ENCODE measurements at regions not wholly inside any gene's neighbourhood (a gene's known extent, or its start where the extent isn't known, plus 50 kb on each side); places are given as distances from the start of the nearest gene placed in this dataset.

- FAIRE-seq: no peak
- no peak for TF ChIP-seq SIN3A (conservative IDR thresholded peaks at IDR 0.05 in 1 of 2, IDR thresholded peaks at IDR 0.05 in 1 of 2; ENCODE audit: low read depth in 1 of 2, low read length in 2 of 2)
- no peak for TF ChIP-seq ATF3 (IDR thresholded peaks at IDR 0.05; ENCODE audit: insufficient read depth, low read depth, low read length)
- no peak for TF ChIP-seq POLR2A (IDR thresholded peaks at IDR 0.05; ENCODE audit: control extremely low read depth in 1 of 2, low read depth in 2 of 2, low read length in 2 of 2)
- no peak for TF ChIP-seq CHD1 (IDR thresholded peaks at IDR 0.05; ENCODE audit: low read depth, low read length)
- no peak for TF ChIP-seq TAF7 (optimal IDR thresholded peaks at IDR 0.05; ENCODE audit: borderline replicate concordance, low read depth, low read length)
- no peak for TF ChIP-seq RAD21 (IDR thresholded peaks at IDR 0.05 in 1 of 2, conservative IDR thresholded peaks at IDR 0.05 in 1 of 2; ENCODE audit: low read depth in 2 of 2, low read length in 2 of 2)
- TF ChIP-seq RBBP5 (IDR thresholded peaks at IDR 0.05; ENCODE audit: borderline replicate concordance, low read depth, low read length): no peak
- no peak for TF ChIP-seq BRCA1 (IDR thresholded peaks at IDR 0.05; ENCODE audit: low read depth, low read length)
- no peak for TF ChIP-seq TEAD4 (IDR thresholded peaks at IDR 0.05; ENCODE audit: low read depth, low read length)
- TF ChIP-seq SP2 (IDR thresholded peaks at IDR 0.05; ENCODE audit: low read length): no peak
- no peak for TF ChIP-seq SP4 (IDR thresholded peaks at IDR 0.05; ENCODE audit: low read length)
- no peak overlapping the region for H3K14ac ChIP-seq (ENCODE audit: insufficient read length)
- no peak overlapping the region for H2AFZ ChIP-seq (ENCODE audit: low read length)
- no peak overlapping the region for H2BK120ac ChIP-seq (replicated peaks; ENCODE audit: low read depth, low read length)
- no peak overlapping the region for H3K4me3 ChIP-seq (ENCODE audit: extremely low read depth in 1 of 4, insufficient read depth in 2 of 4, low read depth in 3 of 4, low read length in 4 of 4)
- no peaks in the 10 kb centered on the region for H3K23me2 ChIP-seq (ENCODE audit: low read depth, low read length)
- H2BK20ac ChIP-seq (ENCODE audit: low read length): no peak overlapping the region
- no peak overlapping the region for H4K5ac ChIP-seq (ENCODE audit: insufficient read length, low read depth, low read length)
- no peaks in the 10 kb centered on the region; a peak in 1 of 8 replicates for H3K36me3 ChIP-seq (ENCODE audit: control insufficient read depth in 2 of 4, insufficient read depth in 4 of 4, low read length in 3 of 4)
- H3K79me1 ChIP-seq (ENCODE audit: low read depth, low read length): no peaks in the 10 kb centered on the region
- 0 out of 2 replicates have a peak overlapping the region, but pooled peaks have one; percentile 8 for H2AK5ac ChIP-seq (ENCODE audit: low read depth, low read length)
- H3K9me3 ChIP-seq (ENCODE audit: insufficient read depth in 2 of 2, low read depth in 1 of 2, low read length in 1 of 2): peaks cover 0 to 9% of the 10 kb centered on the region in 2 experiments; a peak in 1 of 4 replicates
- ChIA-PET POLR2A (ENCODE audit: partially characterized antibody) (interaction anchor here (0.6 kb wide), 1 partner anchor 36 kb away, joined by 3 read pairs; no protein-coding TSS in a partner anchor), CTCF (ENCODE audit: partially characterized antibody) (interaction anchor here (9.5 kb wide), 1 partner anchor 46 kb away, joined by 152 read pairs; no protein-coding TSS in a partner anchor)
- H3K23ac ChIP-seq (ENCODE audit: insufficient read length): no peak overlapping the region
- no peaks in the 10 kb centered on the region for H4K20me1 ChIP-seq (replicated peaks in 1 of 2; ENCODE audit: control insufficient read depth in 1 of 2, insufficient read depth in 2 of 2, low read length in 2 of 2)
- no peak overlapping the region for H3K18ac ChIP-seq (ENCODE audit: extremely low read depth, low read length)
- H3K27me3 ChIP-seq (replicated peaks in 1 of 4; ENCODE audit: control insufficient read depth in 3 of 4, extremely low read depth in 1 of 4, insufficient read depth in 3 of 4, low read length in 3 of 4): no peaks in the 10 kb centered on the region
- H4K8ac ChIP-seq (ENCODE audit: extremely low read depth, insufficient read depth, low read length): no peak overlapping the region
- peaks cover 0 to 5% (median under 1%) of the 10 kb centered on the region in 4 experiments; a peak in 2 of 7 replicates for H3K4me1 ChIP-seq (replicated peaks in 1 of 4; ENCODE audit: control insufficient read depth in 3 of 4, insufficient read depth in 4 of 4, low read length in 3 of 4)
- H3K79me2 ChIP-seq (ENCODE audit: control insufficient read depth in 1 of 2, insufficient read depth in 2 of 2, low read length in 2 of 2): no peaks in the 10 kb centered on the region
- no peak for DNase-seq (ENCODE audit: low read depth in 1 of 2, low spot score in 2 of 2)
- H4K91ac ChIP-seq (replicated peaks; ENCODE audit: insufficient read length, low read length): no peak overlapping the region
- H2BK12ac ChIP-seq (ENCODE audit: low read depth, low read length): no peak overlapping the region
- no peak overlapping the region for H3K9ac ChIP-seq (replicated peaks in 1 of 4; ENCODE audit: extremely low read depth in 1 of 4, low read depth in 3 of 4, low read length in 3 of 4)
- no peak overlapping the region for H3K56ac ChIP-seq (replicated peaks; ENCODE audit: insufficient read length, low read depth, low read length)
- no peak overlapping the region for H2BK5ac ChIP-seq (ENCODE audit: low read depth, low read length)
- H3K4me2 ChIP-seq (ENCODE audit: insufficient read depth in 1 of 2, low read depth in 2 of 2, low read length in 2 of 2): no peak overlapping the region
- WGBS, 2 experiments (ENCODE audit: extremely low coverage in 1 of 2, insufficient coverage in 1 of 2, insufficient read length in 1 of 2, insufficient replicate concordance in 2 of 2, low coverage in 1 of 2, low lambda C conversion rate in 2 of 2, missing lambda C conversion rate in 1 of 2): 86% methylated on average over 6 of the region's 6 CpGs; no CpG with 5 or more reads in 1 of the 2 experiments
- no peak overlapping the region for H3K4ac ChIP-seq (replicated peaks; ENCODE audit: insufficient read length, low read depth, low read length)
- no peak overlapping the region for H3K27ac ChIP-seq (ENCODE audit: low read depth, low read length)
- no peak overlapping the region for H2BK15ac ChIP-seq (ENCODE audit: low read length)
Observed at GRCh38 chr11:86874304-86875056, 74.1 kb downstream of the PRSS23 start.
